ENCODE measurements at regions not wholly inside any gene's neighbourhood (a gene's known extent, or its start where the extent isn't known, plus 50 kb on each side); places are given as distances from the start of the nearest gene placed in this dataset.
"Not testable (repeated sequence)": the region's sequence is repeated elsewhere in the genome, so short reads cannot be mapped to it uniquely, and the experiment has no call there.

DNA sequence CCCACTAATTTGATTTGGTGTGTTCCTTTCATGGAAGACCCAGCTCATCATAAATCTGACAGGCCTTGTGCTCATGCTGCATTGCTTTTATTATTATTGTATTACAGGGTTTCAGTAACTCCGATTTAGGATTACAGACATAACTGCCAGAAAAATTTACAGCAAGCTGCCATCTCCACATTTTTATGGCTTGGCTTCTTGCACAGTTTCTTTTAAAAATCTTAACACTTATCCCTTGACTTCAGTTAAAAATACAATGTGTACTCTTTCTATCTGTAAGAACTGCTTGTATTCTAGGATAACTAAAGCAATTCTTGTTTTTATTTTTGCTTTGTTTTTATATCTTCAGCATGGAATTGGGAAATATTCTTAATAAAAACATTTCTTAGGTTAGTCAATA lies 612.2 kb downstream of the DIPK2A start:
- in situ Hi-C loops (cut with HindIII; ENCODE audit: low pct_unique_long_range_greater_than_20kb, low sequenced_read_pairs) = no loop called here
- no peak for DNase-seq (ENCODE audit: low read depth)

DNA sequence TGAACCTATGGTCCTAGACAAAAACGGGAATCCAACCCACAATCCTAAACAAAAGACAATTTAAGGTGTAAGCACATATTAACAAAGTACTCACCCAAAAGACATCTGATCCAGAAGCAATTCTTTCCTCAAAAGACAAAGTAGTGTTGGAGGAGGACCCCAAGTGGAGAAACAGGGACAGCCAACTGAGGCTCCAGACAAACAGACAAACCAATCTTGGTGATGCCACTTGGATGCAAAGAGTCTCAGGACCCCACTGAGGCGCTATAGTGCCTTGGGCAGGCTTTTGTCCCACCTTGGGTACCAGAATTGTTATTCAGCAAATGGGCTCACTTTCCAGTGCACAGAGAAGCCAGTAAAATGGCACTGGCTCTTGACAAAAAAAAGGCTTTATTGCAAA lies 613.8 kb downstream of the DIPK2A start:
- no peak for DNase-seq (ENCODE audit: low read depth)
- in situ Hi-C loops (cut with HindIII; ENCODE audit: low pct_unique_long_range_greater_than_20kb, low sequenced_read_pairs) = no loop called here

DNA sequence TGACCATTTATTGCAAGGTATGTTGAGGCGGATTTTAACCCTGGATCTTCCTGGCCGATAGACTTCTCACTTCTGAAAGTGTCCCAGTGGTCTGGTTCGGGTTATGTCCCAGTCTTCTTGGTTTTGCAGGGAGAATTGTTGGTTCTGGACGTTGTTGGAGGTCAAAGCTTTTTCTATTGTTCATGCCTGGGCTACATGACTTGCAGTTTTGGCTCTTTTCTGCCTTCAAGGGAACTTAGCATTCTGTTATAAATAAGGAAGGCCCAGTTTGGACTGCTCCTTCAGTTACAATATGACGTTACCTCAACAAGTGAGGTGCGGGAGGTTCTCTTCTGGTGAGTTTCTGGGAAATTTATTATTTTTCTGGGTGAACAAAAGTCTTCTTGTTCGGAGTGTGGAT lies 614.3 kb downstream of the DIPK2A start:
- no peak for DNase-seq (ENCODE audit: low read depth)
- in situ Hi-C loops (cut with HindIII; ENCODE audit: low pct_unique_long_range_greater_than_20kb, low sequenced_read_pairs) = no loop called here

DNA sequence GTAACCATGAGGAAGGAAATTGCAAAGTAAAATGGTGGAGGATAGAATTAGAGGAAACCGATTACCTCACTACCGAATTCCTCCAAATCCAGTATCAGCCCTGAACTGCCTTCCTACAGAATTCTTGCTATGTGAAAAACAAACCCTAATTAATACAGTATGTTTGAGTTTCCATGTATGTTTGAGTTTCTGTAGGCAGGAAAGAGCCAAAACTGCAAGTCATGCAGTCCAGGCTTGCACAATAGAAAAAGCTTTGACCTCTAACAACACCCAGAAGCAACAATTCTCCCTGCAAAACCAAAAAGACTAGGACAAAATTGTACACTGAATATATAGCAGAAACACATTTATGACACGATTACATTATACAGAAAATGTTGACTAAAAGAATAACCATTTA lies 614.8 kb downstream of the DIPK2A start:
- in situ Hi-C loops (cut with HindIII; ENCODE audit: low pct_unique_long_range_greater_than_20kb, low sequenced_read_pairs) = no loop called here

DNA sequence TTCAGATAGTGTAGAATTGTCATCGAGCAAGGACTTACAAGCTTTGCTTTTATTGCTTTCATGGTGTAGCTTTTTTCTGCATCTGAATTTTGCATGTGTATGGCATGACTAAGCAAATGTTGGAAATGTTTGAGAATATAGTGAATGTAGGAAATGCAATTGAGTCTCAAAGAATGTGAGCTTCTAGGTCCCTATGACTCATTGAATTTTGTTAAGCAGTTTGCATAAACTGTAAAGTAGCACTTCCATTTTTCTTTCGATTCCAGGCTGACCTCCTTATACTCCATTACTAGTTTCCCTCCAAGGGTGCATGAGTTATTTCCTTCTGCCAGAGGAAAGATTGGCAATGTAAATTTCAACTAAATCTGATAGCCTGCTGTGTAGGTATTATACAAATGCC lies 619.2 kb downstream of the DIPK2A start:
- in situ Hi-C loops (cut with HindIII; ENCODE audit: low pct_unique_long_range_greater_than_20kb, low sequenced_read_pairs) = no loop called here
- DNase-seq (ENCODE audit: low read depth) = peak; percentile 40

More for the DNA sequence above, 614.8 kb downstream of the DIPK2A start:
- no peak for DNase-seq (ENCODE audit: low read depth)

DNA sequence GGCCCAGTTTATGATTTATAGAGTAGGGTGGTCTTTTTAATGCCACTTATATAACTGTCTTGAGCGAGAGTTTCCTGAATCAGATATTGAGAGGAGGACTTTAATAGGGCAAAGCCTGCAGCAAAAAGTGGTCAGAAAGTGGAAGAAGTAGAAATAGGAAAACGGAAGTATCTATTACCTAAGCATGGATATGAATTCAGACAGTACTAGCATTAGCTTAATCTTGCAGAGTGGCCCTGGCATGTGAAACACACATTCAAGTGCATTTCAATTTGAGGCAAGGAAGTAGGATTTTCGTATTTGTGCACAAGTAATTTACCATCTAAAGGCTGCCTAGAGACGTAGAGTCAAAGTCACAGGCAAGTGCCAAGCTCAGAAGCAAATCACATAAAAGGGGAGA lies 622.3 kb downstream of the DIPK2A start:
- in situ Hi-C loops (cut with HindIII; ENCODE audit: low pct_unique_long_range_greater_than_20kb, low sequenced_read_pairs) = no loop called here

DNA sequence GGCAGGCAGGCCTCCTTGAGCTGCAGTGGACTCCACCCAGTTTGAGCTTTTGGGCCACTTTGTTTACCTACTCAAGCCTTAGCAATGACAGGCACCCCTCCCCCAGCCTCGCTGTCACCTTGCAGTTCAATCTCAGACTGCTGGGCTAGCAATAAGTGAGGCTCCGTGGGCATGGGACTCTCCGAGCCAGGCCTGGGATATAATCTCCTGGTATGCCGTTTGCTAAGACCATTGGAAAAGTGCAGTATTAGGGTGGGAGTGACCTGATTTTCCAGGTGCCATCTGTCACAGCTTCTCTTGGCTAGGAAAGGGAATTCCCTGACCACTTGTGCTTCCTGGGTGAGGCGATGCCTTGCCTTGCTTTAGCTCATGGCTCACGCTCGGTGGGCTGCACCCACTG lies 648.6 kb downstream of the DIPK2A start:
- in situ Hi-C loops (cut with HindIII; ENCODE audit: low pct_unique_long_range_greater_than_20kb, low sequenced_read_pairs); DNase-seq (ENCODE audit: low read depth): not testable (repeated sequence)

More for the DNA sequence above, 622.3 kb downstream of the DIPK2A start:
- no peak for DNase-seq (ENCODE audit: low read depth)

DNA sequence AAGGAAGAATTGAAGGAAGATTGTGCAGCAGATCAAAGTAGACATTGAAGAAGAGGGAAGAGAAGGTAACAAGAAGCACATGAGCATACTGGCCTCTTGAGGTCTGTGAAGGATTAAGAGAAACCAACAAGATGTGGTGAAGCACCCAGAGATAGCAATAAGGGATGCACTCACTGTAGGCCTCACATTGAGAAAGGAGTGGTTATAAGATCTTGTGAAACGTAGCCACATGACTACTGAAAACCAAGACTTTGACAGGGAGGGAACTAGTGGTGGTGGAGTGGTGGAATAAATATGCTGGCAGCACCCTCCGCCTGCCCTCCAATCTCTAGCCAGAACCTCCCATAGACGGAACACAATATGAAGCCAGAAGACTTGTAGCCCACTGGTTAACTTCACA lies 651.2 kb downstream of the DIPK2A start:
- no peak for DNase-seq (ENCODE audit: low read depth)
- in situ Hi-C loops (cut with HindIII; ENCODE audit: low pct_unique_long_range_greater_than_20kb, low sequenced_read_pairs) = no loop called here

DNA sequence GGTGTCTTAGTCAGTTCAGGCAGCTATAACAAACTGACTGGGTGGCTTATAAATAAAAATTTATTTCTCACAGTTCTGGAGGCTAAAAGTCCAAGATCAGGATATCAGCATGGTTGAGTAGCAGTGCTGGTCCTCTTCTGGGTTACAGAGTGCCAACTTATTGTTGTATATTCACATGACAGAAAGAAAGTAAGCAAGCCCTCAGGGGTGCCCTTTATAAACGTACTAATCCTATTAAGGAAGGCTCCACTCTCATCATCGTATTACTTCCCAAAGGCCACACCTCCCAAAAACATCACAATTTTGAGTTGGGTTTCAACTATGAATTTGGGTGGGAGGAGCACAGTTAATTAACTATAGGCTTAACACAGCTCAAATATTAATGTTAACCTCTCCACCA lies 653.0 kb downstream of the DIPK2A start:
- DNase-seq (ENCODE audit: low read depth) = no peak
- in situ Hi-C loops (cut with HindIII; ENCODE audit: low pct_unique_long_range_greater_than_20kb, low sequenced_read_pairs) = no loop called here

DNA sequence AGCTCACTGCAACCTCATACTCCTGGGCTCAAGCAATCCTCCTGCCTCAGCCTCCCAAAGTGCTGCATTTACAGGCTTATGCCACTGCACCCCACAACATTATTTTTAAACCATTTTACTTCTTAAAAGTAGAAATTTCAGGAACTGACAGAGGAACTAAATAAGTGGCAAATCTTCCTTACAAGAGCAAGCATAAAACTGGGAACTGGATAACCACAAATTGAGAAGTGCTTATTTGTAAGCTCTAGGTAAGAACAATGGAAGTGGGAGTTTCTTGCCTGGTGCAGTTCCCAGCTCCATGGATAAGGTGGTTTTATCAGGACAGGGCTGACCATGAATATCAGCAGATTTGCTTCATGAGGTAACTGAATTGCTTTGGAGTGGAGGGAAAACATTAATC lies 655.2 kb downstream of the DIPK2A start:
- in situ Hi-C loops (cut with HindIII; ENCODE audit: low pct_unique_long_range_greater_than_20kb, low sequenced_read_pairs) = no loop called here
- DNase-seq (ENCODE audit: low read depth) = no peak

DNA sequence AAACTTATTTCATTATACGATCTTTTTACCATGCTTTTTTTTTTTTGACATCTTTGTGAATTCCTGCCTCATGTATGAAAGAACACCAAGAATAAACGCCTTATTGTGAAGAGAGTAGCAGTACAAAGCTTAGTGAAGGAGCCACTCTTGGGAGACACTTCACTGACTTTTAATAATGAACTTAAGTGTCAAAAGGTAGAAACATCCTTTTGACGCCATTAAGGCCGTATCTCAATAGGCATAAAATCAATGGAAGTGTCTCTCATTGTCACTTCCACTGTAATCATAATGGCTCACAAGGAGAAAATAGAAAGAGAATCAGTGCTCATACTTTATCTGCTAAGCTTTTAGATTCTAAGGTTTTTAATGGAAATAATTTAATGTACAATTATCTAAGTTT lies 657.8 kb downstream of the DIPK2A start:
- no peak for DNase-seq (ENCODE audit: low read depth)
- in situ Hi-C loops (cut with HindIII; ENCODE audit: low pct_unique_long_range_greater_than_20kb, low sequenced_read_pairs) = no loop called here

DNA sequence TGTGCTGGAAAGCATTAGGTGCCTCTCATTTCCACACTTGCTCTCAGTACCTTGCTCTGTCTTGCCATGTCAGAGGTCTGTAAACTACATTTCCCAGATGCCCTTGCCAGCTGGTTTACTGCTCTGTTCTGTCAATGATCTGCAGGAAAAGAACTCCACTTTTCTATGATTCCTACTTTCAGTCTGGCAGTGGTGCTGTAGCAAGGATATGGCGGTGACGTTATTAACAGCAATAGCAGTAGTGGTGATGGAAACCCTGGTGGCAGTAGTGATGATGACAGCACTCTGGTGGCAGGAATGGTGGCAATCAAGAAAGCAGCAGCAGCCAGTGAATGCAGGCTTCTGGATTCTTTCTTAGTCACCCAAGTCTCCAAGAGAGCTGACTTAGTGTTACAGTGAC lies 665.2 kb downstream of the DIPK2A start:
- DNase-seq (ENCODE audit: low read depth) = peak; percentile 74
- in situ Hi-C loops (cut with HindIII; ENCODE audit: low pct_unique_long_range_greater_than_20kb, low sequenced_read_pairs) = no loop called here

DNA sequence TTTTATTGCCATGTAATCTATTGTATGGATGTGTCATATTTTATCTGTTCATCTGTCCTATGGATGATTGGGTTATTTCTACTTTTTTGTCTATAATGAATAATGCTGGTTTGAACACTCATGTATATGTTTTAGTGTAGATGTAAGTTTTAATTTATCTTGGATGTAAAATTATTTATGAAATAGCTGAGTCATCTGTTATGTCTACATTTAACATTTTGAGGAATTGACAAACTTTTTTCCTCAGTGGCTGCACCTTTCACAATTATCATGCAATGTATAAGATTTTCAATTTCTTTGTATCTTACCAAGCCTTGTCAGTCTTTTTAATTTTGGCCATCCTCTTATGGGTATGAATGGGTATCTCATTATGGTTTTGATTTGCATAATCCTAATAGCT lies 666.4 kb downstream of the DIPK2A start:
- no peak for DNase-seq (ENCODE audit: low read depth)
- in situ Hi-C loops (cut with HindIII; ENCODE audit: low pct_unique_long_range_greater_than_20kb, low sequenced_read_pairs) = no loop called here

DNA sequence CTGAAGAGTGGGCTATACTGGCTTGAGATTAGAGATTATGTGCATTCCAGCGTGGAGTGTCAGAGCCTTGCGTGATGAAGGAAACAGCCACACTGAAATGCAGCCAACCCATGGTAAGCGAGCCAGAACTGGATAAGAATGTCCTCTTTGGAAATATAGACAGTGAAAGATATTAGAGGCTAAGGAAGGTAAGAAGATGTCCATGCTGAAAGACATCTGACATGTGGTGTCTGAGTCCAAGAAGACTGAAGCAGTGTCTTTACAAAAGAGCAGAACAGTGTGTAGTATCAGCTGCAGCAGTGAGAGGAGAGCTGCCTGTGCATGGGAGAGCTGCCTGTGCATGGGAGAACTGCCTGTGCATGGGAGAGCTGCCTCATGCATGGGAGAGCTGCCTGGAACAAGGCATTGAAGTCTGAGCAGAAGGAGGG lies 672.2 kb downstream of the DIPK2A start:
- no peak for DNase-seq (ENCODE audit: low read depth)
- in situ Hi-C loops (cut with HindIII; ENCODE audit: low pct_unique_long_range_greater_than_20kb, low sequenced_read_pairs) = no loop called here

DNA sequence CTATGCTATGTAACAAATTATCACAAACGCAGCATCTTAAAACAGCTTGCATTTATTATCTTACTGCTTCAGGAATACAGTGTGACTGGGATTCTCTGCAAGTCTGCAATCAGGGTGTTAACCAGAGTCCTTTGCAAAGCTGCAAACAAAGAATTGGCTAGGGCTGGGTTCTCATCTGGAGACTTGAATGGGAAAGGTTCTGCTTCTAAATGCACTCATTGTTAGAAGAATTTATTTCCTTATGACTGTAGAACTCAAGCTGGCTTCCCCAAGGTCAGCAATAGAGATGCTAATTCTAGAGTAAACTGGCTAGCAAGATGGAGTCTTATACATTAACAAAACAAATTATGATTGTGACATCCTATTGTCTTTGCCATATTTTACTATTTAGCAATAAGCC lies 673.7 kb downstream of the DIPK2A start:
- in situ Hi-C loops (cut with HindIII; ENCODE audit: low pct_unique_long_range_greater_than_20kb, low sequenced_read_pairs) = no loop called here
- no peak for DNase-seq (ENCODE audit: low read depth)

DNA sequence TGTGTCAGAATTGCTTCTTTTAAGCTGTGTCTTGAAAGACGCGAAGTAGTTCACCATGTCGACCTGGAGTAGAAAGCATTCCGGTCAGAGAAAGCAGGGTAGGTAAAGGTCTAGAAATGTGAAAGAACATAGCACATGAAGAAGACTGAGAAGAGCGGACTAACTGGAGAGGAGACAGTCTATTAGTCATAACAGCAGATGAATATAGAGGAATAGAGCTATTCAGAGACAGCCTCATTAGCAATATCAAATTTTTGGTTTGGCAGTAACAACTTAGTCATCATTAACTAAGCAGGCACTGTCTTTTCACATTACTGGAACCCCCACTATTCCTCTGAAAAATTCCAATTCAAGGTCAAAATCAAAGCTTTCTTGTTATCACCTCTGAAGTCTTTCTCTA lies 678.8 kb downstream of the DIPK2A start:
- in situ Hi-C loops (cut with HindIII; ENCODE audit: low pct_unique_long_range_greater_than_20kb, low sequenced_read_pairs) = no loop called here
- DNase-seq (ENCODE audit: low read depth) = no peak

DNA sequence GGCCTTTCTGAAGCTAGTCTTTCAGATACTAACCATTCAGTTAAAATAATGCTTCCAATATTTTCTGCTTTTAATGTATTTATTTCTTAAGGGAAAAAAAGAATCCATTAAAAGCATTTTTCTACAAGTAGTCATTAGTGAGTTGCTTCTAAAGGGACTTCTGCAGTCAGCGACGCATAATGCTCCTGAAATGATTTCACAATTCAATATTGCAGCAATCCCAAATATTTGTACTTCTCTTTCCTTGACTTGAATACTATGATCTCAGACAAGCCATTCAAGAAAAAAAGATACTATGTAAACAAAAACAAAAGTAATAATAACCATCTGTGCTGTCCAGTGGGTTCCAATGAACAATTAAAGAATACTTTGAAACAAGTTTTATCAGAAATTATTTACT lies 681.0 kb downstream of the DIPK2A start:
- in situ Hi-C loops (cut with HindIII; ENCODE audit: low pct_unique_long_range_greater_than_20kb, low sequenced_read_pairs) = no loop called here
- no peak for DNase-seq (ENCODE audit: low read depth)

DNA sequence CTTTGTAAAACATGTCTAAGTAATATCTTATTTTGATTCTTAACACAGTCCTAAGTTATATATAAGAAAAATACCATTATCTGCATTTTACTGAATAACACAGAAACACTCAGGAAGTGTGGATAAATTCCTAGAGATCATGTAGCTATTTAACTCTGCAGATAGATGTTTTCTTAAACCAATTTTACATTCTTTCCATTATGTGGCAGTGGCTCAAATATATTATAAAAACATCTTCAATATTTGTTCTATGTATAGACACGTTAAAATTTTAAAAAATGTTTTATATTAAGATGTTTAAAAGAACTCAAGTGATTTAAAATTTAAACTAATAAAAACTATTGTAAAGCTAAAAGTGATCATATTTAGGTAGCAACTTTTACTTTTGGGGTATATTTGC lies 683.8 kb downstream of the DIPK2A start:
- in situ Hi-C loops (cut with HindIII; ENCODE audit: low pct_unique_long_range_greater_than_20kb, low sequenced_read_pairs) = no loop called here
- no peak for DNase-seq (ENCODE audit: low read depth)

DNA sequence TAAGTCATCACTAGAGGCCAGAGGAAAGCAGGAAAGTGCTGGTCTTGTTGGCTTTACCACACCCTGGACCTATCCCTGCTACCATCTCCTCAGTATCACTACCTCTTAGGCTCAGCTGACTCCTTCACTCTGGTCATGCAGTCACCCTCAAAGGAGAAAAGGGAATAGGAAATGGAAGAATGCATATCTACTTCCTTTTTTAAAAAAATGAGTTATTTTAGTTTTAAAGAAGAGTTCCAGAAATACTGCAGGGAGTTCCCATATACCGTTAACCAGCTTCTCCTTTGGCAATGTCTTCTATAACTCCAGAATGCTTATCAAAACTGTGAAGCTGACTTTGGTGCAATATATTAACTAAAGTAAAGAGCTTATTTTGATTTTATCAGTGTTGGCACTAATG lies 688.6 kb downstream of the DIPK2A start:
- no peak for DNase-seq (ENCODE audit: low read depth)
- in situ Hi-C loops (cut with HindIII; ENCODE audit: low pct_unique_long_range_greater_than_20kb, low sequenced_read_pairs) = no loop called here

DNA sequence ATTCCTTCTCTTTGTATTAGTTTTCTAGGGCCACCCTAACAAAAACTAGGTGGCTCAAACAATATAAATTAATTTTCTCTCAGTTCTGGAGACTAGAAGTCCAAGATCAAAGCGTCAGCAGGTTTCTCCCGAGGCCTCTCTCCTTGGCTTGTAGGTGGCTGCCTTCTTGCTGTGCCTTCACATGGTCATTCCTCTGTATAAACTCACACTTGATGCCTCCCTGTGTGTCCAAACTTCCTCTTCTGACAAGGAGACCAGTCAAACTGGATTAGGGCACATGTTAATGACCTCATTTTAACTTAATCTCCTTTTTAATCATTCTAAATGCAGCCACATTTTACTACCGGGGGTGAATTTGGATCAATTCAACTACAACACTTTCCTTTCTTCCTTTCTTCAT lies 691.1 kb downstream of the DIPK2A start:
- no peak for DNase-seq (ENCODE audit: low read depth)
- in situ Hi-C loops (cut with HindIII; ENCODE audit: low pct_unique_long_range_greater_than_20kb, low sequenced_read_pairs) = no loop called here

Data from Caki2 (cell line).